CD4-positive, alpha-beta T cell treated with Interleukin-15 for 4 hours (primary cell): ENCODE measurements at regions not wholly inside any gene's neighbourhood (a gene's known extent, or its start where the extent isn't known, plus 50 kb on each side); places are given as distances from the start of the nearest gene placed in this dataset.

Experiments used
- DNase-seq: peaks from one replicate; pipeline ENCODE4 v3.0.0-alpha.2; 2020; ENCODE audit warnings: low spot score

GRCh38 chr7:67764289-67764688 lies 767.7 kb downstream of the TYW1 start:
- no peak for DNase-seq

GRCh38 chr7:67765481-67766175 lies 769.0 kb downstream of the TYW1 start:
- DNase-seq, result no peak

- DNase-seq, result no peak
These were observed 770.3 kb downstream of the TYW1 start for GRCh38 chr7:67766906-67767410.

- DNase-seq, result no peak
These were observed 775.4 kb downstream of the TYW1 start for GRCh38 chr7:67771846-67772605.

DNA sequence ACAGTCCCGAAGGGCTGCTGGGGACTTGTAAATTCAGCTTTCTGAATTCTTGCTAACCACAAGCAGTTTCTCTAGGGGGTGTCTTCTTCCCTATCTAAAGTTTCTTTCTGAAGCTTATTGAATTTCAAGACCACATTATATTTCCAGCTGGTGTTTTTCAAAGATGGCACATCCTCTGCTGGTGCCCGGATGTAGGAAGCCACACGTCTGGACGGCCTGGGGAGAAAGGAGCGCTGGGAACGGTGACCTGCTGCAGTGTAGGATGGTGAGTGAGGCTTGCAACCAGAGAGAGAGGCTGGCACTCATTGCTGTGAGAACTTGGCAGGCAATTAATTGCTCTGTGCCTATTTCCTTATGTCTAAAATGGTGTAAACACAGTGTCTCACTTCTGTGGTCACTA lies 776.4 kb downstream of the TYW1 start:
- DNase-seq, result no peak

GRCh38 chr7:67777119-67777518 lies 780.5 kb downstream of the TYW1 start:
- DNase-seq, result no peak

DNA sequence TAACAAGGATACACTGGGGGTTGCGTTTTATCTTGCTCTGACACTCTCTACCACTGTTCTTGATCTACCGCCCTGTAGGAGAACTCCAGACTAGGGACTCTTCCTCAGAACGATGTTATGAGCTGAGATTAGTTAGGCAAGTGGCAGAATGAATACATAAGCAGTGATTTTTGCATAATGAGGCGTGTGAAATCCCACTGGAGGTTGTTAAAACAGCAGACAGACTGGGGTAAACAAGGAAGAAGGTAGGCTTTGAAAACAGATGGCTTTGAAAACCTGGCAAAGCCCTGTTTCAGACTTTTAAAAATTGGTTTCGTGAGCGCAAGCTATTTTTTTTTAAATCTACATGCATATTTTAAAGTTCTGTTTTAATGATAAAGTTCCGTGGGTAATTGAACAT lies 785.2 kb downstream of the TYW1 start:
- no peak for DNase-seq

DNA sequence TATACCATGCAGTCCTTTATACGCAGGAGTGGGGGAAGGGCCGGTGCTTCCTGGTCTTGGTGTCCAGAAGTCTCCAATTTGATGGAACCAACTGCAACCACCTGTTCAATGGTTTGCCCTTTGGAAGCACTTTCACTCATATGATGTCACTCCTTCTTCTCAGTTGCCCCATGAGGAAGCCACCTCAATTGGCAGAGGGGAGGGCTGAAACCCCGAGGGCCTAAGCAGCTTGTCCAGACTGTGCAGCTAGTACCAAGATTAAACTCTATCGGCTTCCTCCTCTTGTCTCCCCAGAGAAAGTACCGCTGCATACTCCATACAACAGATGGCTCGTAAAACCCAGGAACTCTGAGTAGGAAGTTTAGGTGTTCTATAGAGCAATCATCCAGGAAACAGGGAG lies 789.4 kb downstream of the TYW1 start:
- DNase-seq, result no peak

- no peak for DNase-seq
These were observed 792.0 kb downstream of the TYW1 start for GRCh38 chr7:67788669-67789068.

DNA sequence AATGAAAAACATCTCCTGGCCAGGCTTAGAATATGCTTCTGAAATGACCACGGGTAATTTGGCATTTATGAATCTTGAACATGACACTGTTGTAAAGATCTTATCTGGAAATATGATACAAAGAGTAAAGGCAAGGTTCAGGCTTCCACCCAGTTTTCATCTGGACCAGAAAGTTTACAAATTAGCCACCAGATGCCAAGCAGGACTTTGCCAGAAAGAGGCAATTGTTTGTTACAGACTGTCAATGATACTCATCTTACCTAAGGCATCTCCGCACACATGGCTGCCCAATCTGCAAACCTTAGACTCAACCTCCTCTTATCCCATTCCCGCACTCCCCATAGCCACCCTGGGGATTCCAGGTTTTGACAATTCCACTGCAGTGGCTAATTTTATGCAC lies 795.3 kb downstream of the TYW1 start:
- DNase-seq, result no peak

- DNase-seq, result no peak
These were observed 797.9 kb downstream of the TYW1 start for GRCh38 chr7:67794544-67794943.

GRCh38 chr7:67803789-67804188 lies 807.2 kb downstream of the TYW1 start:
- no peak for DNase-seq

GRCh38 chr7:67805921-67806471 lies 809.4 kb downstream of the TYW1 start:
- no peak for DNase-seq

- no peak for DNase-seq
These were observed 811.2 kb downstream of the TYW1 start for GRCh38 chr7:67807826-67808225.

- DNase-seq, result no peak
These were observed 813.0 kb downstream of the TYW1 start for GRCh38 chr7:67809586-67809985.

DNA sequence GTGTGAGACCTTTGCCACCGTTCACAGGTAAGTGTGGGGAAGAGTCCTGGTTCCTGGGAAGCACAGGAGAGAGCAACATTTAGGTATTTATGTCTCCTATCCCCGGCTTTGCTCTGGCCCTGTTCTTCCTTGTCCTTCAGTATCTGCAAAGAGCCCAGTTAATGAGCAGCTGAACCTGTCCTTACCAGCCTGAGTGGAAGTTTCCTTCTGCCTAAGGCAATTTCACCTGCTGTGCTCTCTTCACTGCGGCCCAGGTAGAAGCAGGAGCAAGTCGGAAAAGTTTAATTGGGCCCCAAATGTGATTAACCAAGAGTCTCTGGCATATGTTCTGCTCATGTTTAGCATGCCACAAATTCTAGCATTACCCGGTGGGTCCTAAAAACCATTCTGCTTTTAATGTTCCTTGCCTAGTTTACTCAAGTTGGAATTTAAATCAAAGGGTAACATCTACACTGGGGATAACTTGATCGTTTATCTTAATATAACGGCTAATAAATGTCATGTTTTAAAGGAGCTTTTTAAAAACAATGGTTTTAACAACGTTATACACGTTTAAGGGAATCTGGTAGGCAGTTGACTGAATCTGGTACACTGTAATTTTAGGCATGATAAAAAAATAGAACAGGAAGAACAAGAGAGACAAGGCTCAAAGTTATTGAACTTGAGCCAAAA lies 817.1 kb downstream of the TYW1 start:
- no peak for DNase-seq

DNA sequence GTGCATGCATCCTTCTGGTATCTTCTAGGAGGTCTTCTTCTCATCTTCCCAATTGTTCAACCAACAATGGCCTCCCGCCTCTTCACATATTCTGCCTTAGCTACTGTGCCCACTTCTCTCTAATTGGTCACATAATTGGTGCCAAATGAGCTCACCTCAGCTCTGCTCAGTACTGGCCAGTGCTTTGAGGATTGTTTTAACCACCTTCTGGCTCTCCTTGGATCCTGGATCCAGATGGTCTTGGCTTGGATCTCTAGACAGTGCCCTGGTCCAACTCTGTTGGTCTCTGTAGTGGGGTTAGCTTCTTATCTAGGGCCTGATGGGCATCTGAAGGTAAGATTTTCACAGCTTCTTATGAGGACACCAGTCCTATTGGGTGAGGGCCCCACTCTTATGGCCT lies 820.8 kb downstream of the TYW1 start:
- DNase-seq, result no peak

GRCh38 chr7:67821116-67821515 lies 824.5 kb downstream of the TYW1 start:
- DNase-seq, result no peak

- DNase-seq, result no peak
These were observed 826.7 kb downstream of the TYW1 start for GRCh38 chr7:67823345-67823744.

- no peak for DNase-seq
These were observed 828.7 kb downstream of the TYW1 start for GRCh38 chr7:67825356-67825755.

DNA sequence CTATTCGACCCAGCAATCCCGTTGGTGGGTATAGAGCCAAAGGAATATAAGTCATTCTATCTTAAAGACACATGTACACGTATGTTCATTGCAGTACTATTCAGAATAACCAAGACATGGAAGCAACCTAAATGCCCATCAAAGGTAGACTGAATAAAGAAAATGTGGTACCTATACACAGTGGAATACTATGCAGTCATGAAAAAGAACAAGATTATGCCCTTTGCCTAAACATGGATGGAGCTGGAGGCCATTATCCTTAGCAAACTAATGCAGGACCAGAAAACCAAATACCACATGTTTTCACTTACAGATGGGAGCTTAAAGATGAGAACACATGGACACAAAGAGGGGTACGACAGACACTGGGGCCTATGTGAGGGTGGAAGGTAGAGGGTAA lies 845.3 kb downstream of the TYW1 start:
- DNase-seq, result no peak

DNA sequence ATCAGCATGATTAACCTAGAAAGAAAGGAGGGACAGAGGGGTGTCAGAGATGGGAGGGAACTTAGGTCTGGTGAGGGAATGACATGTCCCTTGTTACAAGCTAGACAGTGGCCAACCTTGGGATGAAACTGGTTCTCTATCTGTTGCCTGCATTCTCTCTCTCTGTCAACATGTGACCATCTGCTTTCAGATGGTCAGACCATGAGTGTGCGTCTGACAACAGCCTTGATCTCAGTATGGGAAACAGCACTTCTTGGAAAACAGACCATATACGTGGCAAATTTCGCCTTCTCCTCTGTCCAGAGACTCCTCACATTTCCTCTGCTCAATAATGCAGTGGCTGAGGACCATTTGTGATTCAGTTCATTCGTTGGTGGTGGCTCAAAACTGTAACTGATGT lies 845.9 kb downstream of the TYW1 start:
- DNase-seq, result no peak
